ENCODE measurements at regions not wholly inside any gene's neighbourhood (a gene's known extent, or its start where the extent isn't known, plus 50 kb on each side); places are given as distances from the start of the nearest gene placed in this dataset.

DNA sequence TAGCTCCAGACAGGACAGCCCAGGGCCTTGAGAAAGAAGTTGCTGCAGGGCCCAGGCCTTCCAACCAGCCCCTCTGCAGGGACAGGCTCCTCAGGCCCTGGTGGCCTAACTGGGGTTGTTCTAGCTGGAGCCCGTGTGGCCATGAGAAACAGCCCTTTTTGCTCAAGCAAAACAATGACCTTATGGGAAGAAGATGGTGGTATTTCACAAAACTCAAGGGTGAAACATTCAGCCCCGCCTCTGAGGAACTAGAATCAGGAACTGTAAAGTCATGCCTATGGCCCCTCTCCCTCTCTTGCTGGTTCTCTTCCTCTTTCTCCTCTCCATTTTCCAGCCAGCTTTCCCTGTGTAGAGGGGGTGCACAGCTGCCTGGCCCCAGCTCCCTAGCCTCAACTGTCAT is 273.3 kb downstream of the RPLP1 start:
- Histone ChIP-seq H3K4me3 (no peak overlapping the region), H3K27me3 (no peaks in the 10 kb centered on the region), H3K9me3 (no peaks in the 10 kb centered on the region), H3K27ac (no peak overlapping the region), H3K36me3 (no peaks in the 10 kb centered on the region), H3K4me1 (peaks cover 0 to 20% (median 0%) of the 10 kb centered on the region in 4 donors)
- DNase-seq (ENCODE audit: low spot score in 2 of 2): no peak
- TF ChIP-seq, protein P1, sequence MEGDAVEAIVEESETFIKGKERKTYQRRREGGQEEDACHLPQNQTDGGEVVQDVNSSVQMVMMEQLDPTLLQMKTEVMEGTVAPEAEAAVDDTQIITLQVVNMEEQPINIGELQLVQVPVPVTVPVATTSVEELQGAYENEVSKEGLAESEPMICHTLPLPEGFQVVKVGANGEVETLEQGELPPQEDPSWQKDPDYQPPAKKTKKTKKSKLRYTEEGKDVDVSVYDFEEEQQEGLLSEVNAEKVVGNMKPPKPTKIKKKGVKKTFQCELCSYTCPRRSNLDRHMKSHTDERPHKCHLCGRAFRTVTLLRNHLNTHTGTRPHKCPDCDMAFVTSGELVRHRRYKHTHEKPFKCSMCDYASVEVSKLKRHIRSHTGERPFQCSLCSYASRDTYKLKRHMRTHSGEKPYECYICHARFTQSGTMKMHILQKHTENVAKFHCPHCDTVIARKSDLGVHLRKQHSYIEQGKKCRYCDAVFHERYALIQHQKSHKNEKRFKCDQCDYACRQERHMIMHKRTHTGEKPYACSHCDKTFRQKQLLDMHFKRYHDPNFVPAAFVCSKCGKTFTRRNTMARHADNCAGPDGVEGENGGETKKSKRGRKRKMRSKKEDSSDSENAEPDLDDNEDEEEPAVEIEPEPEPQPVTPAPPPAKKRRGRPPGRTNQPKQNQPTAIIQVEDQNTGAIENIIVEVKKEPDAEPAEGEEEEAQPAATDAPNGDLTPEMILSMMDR (IDR thresholded peaks at IDR 0.05): no peak
- peak in 1 of 2 donors; percentile 58 for TF ChIP-seq EP300 (IDR thresholded peaks at IDR 0.05)
- 77 to 79% methylated on average over 2 of the region's 2 CpGs for WGBS, 2 donors

- DNase-seq (ENCODE audit: low spot score in 2 of 2): no peak
- Histone ChIP-seq H3K27ac (no peak overlapping the region), H3K36me3 (no peaks in the 10 kb centered on the region), H3K4me3 (no peak overlapping the region), H3K4me1 (peaks cover 0 to 16% (median 0%) of the 10 kb centered on the region in 4 donors), H3K27me3 (no peaks in the 10 kb centered on the region), H3K9me3 (no peaks in the 10 kb centered on the region)
- TF ChIP-seq POLR2A (IDR thresholded peaks at IDR 0.05): no peak
- TF ChIP-seq, protein P1 (IDR thresholded peaks at IDR 0.05): no peak
- no peak for TF ChIP-seq EP300 (IDR thresholded peaks at IDR 0.05)
- WGBS, 2 donors: 62 to 71% methylated on average over 8 of the region's 8 CpGs
Measured at GRCh38 chr15:69727121-69727924, 274.7 kb downstream of the RPLP1 start.

GRCh38 chr15:69729167-69729748 is 276.6 kb downstream of the RPLP1 start:
- DNase-seq (ENCODE audit: low spot score in 2 of 2): peak in 1 of 2 donors; percentile 49
- Histone ChIP-seq H3K4me3 (no peak overlapping the region), H3K4me1 (peaks cover 0 to 15% (median 0%) of the 10 kb centered on the region in 4 donors), H3K27ac (no peak overlapping the region), H3K36me3 (no peaks in the 10 kb centered on the region), H3K9me3 (no peaks in the 10 kb centered on the region), H3K27me3 (no peaks in the 10 kb centered on the region)
- 55 to 64% methylated on average over 9 of the region's 9 CpGs for WGBS, 2 donors
- no peak for TF ChIP-seq EP300 (IDR thresholded peaks at IDR 0.05)
- TF ChIP-seq, protein P1 (IDR thresholded peaks at IDR 0.05): peak; percentile 37 to 71 (median 44)

DNA sequence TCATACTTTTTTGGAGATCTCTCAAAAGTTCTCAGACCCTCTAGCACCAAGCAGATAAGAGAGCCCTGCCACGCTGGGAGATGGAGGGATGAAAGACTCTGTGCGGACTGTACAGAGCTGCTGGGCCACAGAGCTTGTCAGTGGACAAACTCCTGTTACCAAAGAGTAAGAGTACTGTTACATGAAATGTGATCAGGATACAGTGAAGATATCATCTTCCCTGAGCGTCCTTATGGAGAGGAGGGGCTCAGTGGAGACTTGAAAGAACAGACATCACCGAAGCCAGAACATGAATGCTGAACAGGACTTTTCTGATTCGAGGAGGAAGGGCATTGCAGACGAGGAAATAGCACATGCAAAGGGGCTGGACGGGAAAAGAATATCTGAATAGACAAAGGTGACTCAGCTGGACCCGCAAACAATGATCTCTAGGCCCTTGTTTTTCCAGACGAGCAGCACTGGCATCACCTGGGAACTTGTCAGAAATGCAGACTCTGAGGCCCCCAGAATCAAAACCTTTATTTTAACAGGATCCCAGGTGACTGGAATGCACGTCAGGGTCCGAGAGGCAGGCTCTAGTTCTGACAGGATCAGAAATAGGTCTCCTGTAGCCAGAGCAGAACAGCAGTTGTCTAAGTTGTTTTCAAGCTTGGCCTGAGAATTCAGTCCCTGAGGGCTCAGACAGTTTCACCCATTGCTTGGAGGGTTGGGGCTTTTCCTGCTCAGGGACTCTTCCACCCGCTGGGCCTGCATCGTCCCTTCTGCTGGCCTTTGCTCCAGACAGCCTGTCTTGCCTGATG is 277.9 kb downstream of the RPLP1 start:
- Histone ChIP-seq H3K27ac (no peak overlapping the region), H3K4me3 (no peak overlapping the region), H3K9me3 (no peaks in the 10 kb centered on the region), H3K27me3 (no peaks in the 10 kb centered on the region), H3K4me1 (peaks cover 0 to 27% (median 3%) of the 10 kb centered on the region in 4 donors), H3K36me3 (no peaks in the 10 kb centered on the region)
- TF ChIP-seq EP300 (IDR thresholded peaks at IDR 0.05) (no peak), POLR2A (IDR thresholded peaks at IDR 0.05) (no peak)
- TF ChIP-seq, protein P1 (IDR thresholded peaks at IDR 0.05): no peak
- no peak for DNase-seq (ENCODE audit: low spot score in 2 of 2)
- 76 to 79% methylated on average over 13 of the region's 13 CpGs for WGBS, 2 donors

- TF ChIP-seq, protein P1 (IDR thresholded peaks at IDR 0.05): no peak
- TF ChIP-seq POLR2A (IDR thresholded peaks at IDR 0.05): no peak
- no peak for TF ChIP-seq EP300 (IDR thresholded peaks at IDR 0.05)
- Histone ChIP-seq H3K4me1 (peaks cover 0 to 32% (median 6%) of the 10 kb centered on the region in 4 donors), H3K27ac (no peak overlapping the region), H3K9me3 (no peaks in the 10 kb centered on the region), H3K36me3 (no peaks in the 10 kb centered on the region), H3K27me3 (no peaks in the 10 kb centered on the region), H3K4me3 (no peak overlapping the region)
- 80 to 83% methylated on average over 2 of the region's 2 CpGs for WGBS, 2 donors
- no peak for DNase-seq (ENCODE audit: low spot score in 2 of 2)
Measured at GRCh38 chr15:69731081-69731330, 278.4 kb downstream of the RPLP1 start.

Measured in tibial nerve (tissue), 4 donors.